HG02970 (cell line): ENCODE measurements at regions not wholly inside any gene's neighbourhood (a gene's known extent, or its start where the extent isn't known, plus 50 kb on each side); places are given as distances from the start of the nearest gene placed in this dataset.

ENCODE experiments used
- ATAC-seq: cut with Tn5 transposase; IDR thresholded peaks from one replicate; pipeline ENCODE4 v1.9.1; 2021; ENCODE audit warnings: mild to moderate bottlenecking, moderate library complexity, moderate number of reproducible peaks; ENCODE audit not compliant: unreplicated experiment, low FRiP score

GRCh38 chr11:37411289-37411688 lies 813.3 kb upstream of the RAG2 start:
- no peak for ATAC-seq

DNA sequence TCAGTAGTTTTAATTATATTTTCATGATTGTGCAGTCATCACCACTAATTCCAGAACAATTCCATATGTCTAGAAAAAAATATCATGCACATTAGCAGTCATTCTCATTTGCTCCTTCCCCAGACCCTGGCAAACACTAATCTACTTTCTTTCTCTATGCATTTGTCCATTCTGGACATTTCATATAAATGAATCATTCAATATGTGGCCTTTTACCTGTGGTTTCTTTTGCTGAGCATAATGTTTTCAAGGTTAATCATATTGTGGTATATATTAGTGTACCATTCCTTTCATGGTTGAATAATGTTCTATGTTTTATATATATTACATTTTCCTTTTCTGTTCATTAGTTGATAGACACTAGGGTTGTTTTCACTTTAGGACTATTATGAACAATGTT lies 811.1 kb upstream of the RAG2 start:
- ATAC-seq: no peak

GRCh38 chr11:37407461-37407860 lies 809.4 kb upstream of the RAG2 start:
- ATAC-seq: no peak

DNA sequence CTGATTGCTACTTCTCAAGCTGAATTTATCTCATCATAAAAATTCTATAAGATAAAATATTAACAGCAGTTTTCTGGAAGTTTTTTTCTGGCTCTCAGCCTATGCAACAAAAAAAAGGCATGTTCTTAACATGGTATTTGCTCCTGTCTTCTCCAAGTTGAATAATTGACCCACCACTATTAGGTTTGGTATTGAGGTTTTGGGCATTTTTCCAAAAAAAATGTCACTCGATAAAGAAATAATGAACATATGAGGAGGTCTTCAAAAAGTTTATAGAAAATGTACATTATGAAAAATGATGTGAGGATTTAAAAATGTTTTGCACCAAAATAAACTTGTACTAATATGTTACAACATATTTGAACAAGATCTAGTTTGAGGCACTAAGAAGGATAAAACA lies 808.6 kb upstream of the RAG2 start:
- no peak for ATAC-seq

GRCh38 chr11:37404231-37404630 lies 806.2 kb upstream of the RAG2 start:
- ATAC-seq: no peak

DNA sequence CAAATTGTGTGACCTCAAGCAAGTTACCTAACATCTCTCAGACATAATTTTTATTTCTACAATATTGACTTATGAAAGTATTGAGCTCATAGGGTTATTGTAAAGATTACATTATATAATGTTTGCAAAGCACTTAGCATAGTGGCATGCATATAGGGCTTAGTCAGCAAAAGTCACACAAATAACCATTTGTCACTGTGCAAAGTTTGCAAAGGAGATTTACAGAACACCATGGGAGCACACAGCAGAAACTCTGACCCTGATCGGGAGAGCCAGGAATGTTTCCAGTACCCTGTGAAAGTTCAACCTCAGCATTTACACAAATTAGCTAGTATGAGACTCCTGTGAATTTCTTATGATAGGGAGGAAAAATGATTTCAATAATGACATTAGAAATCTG lies 804.6 kb upstream of the RAG2 start:
- no peak for ATAC-seq

DNA sequence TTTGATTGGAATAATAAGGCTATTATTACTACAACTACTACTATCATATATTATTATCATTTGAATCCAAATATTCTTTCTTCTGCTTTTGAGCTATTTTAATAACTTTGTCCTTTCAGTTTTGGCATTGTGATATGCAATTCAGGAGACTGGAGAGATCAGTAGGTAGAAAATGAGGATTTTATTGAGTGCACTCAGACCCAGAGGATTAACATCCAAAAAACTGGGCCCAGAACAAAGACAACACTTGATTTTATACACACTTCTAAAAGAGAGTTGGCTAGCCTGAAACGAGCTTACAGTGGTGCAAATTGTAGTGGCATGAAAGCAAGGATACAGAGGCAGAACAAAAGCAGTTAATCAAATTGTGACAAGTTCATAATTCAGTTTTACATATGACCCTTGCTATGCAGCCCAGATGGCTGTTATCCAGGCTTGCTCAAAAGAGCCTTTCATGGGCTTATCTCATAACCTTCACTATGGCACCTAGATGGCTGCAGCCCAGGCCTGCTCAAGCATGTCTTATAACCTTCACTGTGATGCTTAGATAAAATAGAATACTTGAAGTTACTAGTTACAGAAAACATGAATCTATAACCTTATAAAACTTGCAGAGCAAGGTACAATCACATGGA lies 796.3 kb upstream of the RAG2 start:
- ATAC-seq: no peak

GRCh38 chr11:37391615-37392014 lies 793.6 kb upstream of the RAG2 start:
- no peak for ATAC-seq

- no peak for ATAC-seq
Measured at GRCh38 chr11:37390576-37391083, 792.6 kb upstream of the RAG2 start.

- ATAC-seq: no peak
Measured at GRCh38 chr11:37378958-37379357, 780.9 kb upstream of the RAG2 start.

- ATAC-seq: no peak
Measured at GRCh38 chr11:37372667-37373066, 774.6 kb upstream of the RAG2 start.

DNA sequence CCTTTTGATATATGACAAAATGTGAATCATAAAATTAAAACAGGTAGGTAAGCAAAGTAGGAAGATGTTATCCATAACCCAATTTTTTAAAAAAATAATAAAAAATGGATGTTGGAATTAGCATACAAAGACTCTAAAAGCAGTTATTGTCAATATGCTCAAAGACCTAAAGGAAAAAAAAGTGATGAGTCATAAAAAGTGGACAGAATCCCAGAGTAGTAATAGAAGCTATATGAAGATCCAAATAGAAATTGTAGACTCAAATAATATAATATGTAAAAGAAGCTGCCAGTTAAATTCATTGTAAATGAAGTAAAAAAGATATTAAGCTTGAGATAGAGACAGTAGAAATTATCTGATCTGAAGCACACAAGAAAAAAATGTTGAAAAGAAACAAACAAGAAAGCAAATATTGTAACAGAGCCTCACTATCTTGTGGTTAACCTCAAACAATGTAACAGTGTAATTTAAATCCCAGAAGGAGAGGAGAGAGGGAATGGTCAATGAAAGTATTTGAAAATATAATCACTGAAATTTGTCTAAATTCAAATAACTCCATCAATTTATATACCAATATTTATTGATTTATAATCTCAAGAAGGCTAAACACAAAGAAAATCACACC lies 773.4 kb upstream of the RAG2 start:
- no peak for ATAC-seq

DNA sequence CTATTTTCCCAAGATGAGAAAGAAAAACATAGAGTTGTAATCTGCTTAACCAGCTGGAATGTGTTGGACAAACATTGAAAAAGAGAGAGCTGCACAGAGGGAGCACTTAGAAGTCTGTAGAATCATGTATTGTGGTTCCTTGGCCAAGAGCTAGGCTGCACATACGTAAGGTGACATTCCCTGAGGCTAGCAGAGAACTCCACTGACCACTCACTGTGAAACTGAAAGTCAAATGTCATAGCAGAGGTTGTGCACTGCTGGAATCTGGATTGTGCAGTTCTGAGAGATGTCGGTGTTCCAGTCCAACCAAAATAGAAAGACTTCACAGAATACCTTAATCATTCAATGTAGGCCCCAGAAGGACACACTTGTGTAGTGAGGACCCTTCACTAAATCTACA lies 772.8 kb upstream of the RAG2 start:
- no peak for ATAC-seq

DNA sequence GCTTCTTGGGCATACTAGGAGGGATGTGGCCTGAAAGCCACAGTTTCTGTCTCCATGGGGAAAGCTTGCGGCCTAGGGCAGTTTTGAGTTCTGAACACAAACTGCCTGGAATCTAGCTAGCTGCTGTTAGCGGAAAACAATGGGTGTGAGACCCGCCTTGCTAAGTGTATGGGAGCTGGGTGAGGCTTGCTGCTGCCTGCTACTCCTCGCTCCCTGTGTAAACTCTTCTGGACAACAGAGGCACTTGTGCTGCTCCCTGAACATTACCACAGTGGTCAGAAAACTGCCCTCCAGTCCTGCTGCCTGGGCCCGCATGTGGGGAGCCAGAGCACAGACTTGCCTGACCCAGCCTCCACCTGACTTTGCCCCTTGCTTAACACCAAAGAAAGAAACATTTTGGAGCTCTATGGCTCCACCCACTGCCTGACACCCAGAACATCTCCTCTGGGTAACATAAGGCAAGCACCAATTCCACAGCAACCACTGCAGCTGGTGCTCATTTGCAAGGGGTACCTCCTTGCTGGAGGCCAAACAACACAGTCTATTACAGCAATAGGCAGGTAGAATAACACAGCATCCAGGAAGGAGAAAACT lies 766.3 kb upstream of the RAG2 start:
- ATAC-seq: no peak

DNA sequence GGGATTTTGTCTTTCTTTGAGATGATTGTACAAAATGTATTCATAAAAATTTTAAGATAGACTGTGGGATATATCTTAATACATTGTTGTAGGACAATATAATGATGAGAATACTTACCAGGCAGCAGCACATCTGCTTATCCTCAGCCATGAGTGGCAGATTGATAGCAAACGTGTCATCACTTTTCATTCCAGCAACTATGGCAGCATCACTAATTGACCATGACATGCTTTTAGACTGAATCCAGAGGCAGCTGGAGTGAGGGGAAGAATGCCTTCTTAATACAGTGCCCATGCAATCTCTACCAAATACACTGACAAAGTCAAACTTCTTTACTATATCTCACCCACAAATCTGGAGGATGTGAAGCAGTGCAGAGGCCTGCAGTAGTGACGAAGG lies 755.2 kb upstream of the RAG2 start:
- ATAC-seq: no peak

DNA sequence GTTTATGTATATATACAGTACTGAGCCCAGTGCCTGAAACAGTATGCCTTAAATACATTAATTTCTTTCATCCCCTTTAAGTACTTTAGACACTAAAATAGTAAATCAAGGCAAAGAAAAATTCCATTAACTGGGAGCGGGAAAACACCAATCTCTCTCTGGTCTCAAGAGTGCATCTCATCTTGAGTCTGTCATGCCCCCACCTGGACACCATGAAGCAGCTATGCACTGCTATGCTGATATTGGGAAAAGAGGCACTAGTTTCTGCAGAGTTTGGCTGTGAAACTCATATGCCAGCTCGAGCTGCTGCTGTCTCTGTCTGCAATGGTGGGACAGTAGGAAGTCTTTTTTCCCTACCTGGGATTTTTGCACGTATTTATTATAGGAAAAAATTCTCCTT lies 754.4 kb upstream of the RAG2 start:
- ATAC-seq: no peak

- ATAC-seq: no peak
Measured at GRCh38 chr11:37343290-37343689, 745.3 kb upstream of the RAG2 start.

GRCh38 chr11:37336401-37336800 lies 738.4 kb upstream of the RAG2 start:
- no peak for ATAC-seq

- no peak for ATAC-seq
Measured at GRCh38 chr11:37333345-37333744, 735.3 kb upstream of the RAG2 start.

DNA sequence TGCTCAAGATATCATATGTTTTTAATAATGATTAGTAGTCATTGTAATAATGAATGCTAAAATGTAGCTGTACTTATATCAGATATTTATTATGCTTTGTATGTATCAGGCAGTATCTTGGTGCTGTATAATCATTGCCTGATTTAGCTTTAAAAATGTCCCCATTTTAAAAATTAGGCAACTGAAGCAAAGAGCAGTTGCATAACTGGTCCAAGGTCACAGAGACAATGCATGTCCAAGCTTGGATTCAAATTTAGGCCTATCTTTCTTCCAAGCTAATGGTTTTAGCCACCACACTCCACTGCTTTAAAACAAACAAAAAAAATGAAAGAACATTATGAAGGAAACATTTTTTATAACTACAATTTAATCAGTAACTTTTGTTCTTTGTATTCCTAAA lies 725.8 kb upstream of the RAG2 start:
- no peak for ATAC-seq

DNA sequence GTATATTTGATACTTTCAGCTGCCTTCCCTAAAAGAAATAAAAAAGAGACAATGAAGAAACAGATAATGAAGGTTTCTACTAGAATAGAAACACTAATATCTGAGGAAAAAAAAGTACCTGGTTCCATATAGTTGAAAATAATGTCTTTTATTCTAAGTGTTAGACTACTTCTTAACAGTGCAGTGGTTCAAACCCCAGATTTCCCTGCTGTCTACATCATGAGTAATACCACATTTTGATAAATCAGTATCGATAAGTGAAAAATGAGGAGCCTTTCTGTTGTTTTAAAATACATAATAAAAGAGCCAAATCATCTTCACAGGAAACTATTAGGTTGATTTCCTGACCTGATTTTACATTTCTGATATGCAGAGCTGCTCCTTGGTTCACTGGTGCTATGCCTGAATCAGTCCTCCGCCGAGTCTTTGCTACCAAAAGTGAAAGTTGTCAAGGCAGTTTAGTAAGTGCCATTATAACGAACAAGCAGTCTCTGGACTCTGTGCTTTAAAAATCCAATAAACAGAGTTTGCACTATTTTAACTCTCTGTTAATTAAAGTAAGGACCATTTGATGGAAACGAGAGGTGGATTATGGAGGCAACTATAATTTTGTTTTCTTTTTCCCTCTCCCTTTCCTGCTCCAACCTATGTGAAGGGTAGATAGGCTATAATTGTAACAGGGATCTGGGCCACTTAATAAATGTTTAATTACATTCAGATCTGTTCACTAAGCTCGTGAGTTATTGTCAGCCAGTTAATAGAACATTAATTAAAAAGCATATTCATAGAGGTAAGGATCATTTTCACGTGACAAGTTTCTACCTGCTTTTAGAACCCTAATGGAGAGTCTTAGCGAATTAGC lies 724.5 kb upstream of the RAG2 start:
- no peak for ATAC-seq
